Cardiac muscle cell (in vitro differentiated cells and primary cell): ENCODE measurements at regions not wholly inside any gene's neighbourhood (a gene's known extent, or its start where the extent isn't known, plus 50 kb on each side); places are given as distances from the start of the nearest gene placed in this dataset.

Experiments
- DNase-seq, 2 donors: peaks; one replicate each; pipeline versions ENCODE4 v3.0.0 to v3.0.0-alpha.2; 2010 to 2017; ENCODE audit warnings: low read depth in 1 of 2, low spot score in 1 of 2
- H3K27ac ChIP-seq: fragments of 200-600 bp; sonication (generic); 2 replicates; pipeline ENCODE4 v1.5.1; 2016
- H3K27me3 ChIP-seq: fragments of 200-600 bp; sonication (generic); 2 replicates; pipeline ENCODE4 v1.6.0; 2016; ENCODE audit warnings: control low read depth
- H3K36me3 ChIP-seq: fragments of 200-600 bp; sonication (generic); 2 replicates; pipeline ENCODE4 v1.5.1; 2016; ENCODE audit warnings: control low read depth
- H3K4me1 ChIP-seq: fragments of 200-600 bp; sonication (generic); 2 replicates; pipeline ENCODE4 v1.8.1; 2017; ENCODE audit warnings: low read depth, mild to moderate bottlenecking, mixed run types
- H3K4me3 ChIP-seq: fragments of 200-600 bp; sonication (generic); 2 replicates; pipeline ENCODE4 v1.5.1; 2016; ENCODE audit warnings: mild to moderate bottlenecking
- H3K9me3 ChIP-seq: fragments of 200-600 bp; sonication (generic); 2 replicates; pipeline ENCODE4 v1.5.1; 2017; ENCODE audit warnings: low read depth, mild to moderate bottlenecking, control low read depth
- TF ChIP-seq, protein P1 (sequence below): IDR thresholded peaks from 2 replicates; pipeline ENCODE4 v1.5.1; 2012; ENCODE audit warnings: low read depth, mild to moderate bottlenecking, low read length

DNA sequence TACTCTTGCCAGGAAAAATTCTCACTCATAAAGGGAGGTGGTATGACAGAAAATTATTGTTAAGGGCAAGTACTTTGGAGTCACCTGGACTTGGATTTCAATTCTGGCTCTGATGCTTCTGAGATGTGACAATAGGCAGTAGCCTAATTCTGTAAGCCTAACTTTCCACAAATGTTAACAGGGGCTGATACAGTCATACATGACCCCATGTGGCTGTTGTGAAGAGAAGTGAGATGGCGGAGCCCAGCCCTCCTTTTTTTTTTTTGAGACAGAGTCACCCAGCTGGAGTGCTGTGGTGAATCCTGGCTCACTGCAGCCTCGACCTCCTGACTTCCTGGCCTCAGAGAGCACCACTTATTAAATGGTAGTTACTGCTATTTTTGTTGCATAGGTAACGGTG is 54.4 kb upstream of the IRF2 start:
- no peak for DNase-seq
- Histone ChIP-seq H3K4me3 (no peak overlapping the region), H3K27ac (no peak overlapping the region), H3K27me3 (no peaks in the 10 kb centered on the region), H3K36me3 (no peaks in the 10 kb centered on the region), H3K9me3 (no peaks in the 10 kb centered on the region), H3K4me1 (no peaks in the 10 kb centered on the region)
- TF ChIP-seq, protein P1, sequence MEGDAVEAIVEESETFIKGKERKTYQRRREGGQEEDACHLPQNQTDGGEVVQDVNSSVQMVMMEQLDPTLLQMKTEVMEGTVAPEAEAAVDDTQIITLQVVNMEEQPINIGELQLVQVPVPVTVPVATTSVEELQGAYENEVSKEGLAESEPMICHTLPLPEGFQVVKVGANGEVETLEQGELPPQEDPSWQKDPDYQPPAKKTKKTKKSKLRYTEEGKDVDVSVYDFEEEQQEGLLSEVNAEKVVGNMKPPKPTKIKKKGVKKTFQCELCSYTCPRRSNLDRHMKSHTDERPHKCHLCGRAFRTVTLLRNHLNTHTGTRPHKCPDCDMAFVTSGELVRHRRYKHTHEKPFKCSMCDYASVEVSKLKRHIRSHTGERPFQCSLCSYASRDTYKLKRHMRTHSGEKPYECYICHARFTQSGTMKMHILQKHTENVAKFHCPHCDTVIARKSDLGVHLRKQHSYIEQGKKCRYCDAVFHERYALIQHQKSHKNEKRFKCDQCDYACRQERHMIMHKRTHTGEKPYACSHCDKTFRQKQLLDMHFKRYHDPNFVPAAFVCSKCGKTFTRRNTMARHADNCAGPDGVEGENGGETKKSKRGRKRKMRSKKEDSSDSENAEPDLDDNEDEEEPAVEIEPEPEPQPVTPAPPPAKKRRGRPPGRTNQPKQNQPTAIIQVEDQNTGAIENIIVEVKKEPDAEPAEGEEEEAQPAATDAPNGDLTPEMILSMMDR: no peak

DNA sequence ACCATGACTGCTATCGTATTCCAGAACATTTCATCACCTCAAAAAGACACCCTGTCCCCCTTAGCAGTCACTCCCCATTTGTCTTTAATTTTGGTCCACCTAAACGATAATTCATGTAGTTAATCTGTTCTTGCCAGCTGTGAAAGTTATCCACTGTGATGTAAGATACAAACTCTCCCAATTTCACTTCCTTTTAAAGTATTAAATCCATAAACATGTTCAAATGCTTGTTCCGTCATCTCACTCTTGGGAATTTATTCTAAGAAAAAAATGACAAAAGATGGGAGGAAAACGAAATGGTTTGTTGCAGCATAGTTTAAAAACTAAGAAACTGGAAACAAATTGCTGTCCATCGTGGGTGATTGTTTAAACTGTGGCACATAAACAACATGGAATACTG is 53.7 kb upstream of the IRF2 start:
- H3K4me1 ChIP-seq: no peaks in the 10 kb centered on the region
- no peaks in the 10 kb centered on the region for H3K9me3 ChIP-seq
- DNase-seq: no peak
- no peaks in the 10 kb centered on the region for H3K27me3 ChIP-seq
- TF ChIP-seq, protein P1: no peak
- no peak overlapping the region for H3K27ac ChIP-seq
- H3K4me3 ChIP-seq: no peak overlapping the region
- H3K36me3 ChIP-seq: no peaks in the 10 kb centered on the region

DNA sequence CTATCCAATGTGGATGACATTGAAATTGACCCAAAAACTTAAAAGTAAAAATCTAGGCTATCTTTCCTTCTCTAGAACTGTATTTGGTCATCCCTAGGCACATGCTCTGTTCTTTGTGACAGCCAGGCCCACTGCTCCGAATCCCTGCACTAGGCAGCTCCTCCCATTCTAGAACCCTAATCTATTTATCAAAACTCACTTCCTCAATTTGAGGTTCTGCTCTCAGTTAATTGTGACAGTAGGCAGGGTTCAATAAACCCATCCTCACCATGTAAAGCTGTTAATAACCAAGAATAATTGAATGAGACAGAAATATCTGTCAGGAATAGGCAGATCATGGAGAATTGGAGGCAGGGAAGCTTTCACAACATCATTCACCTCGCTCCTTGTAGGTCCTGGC is 51.9 kb upstream of the IRF2 start:
- H3K27me3 ChIP-seq: no peaks in the 10 kb centered on the region
- TF ChIP-seq, protein P1: no peak
- no peaks in the 10 kb centered on the region for H3K36me3 ChIP-seq
- no peak overlapping the region for H3K4me3 ChIP-seq
- no peak overlapping the region for H3K27ac ChIP-seq
- no peaks in the 10 kb centered on the region for H3K4me1 ChIP-seq
- H3K9me3 ChIP-seq: no peaks in the 10 kb centered on the region
- no peak for DNase-seq
